K562 (cell line): ENCODE measurements at regions not wholly inside any gene's neighbourhood (a gene's known extent, or its start where the extent isn't known, plus 50 kb on each side); places are given as distances from the start of the nearest gene placed in this dataset.

Experiments used
- FOXM1 ChIP-seq, 2 experiments: fragments of 450-650 bp in 1 of 2; sonication (generic) in 1 of 2; formaldehyde crosslinking in 1 of 2; IDR thresholded peaks; 2 replicates each; pipeline versions ENCODE4 v1.6.1 to v1.9.0; 2017 to 2022; ENCODE audit warnings: low read depth in 2 of 2, mild to moderate bottlenecking in 2 of 2, missing genetic modification reagents in 1 of 2, moderate library complexity in 1 of 2
- MAX ChIP-seq: sonication (generic); formaldehyde crosslinking; IDR thresholded peaks from 2 replicates; pipeline ENCODE4 v1.9.0; 2022; ENCODE audit warnings: mild to moderate bottlenecking, missing genetic modification reagents
- NR3C1 ChIP-seq: sonication (generic); formaldehyde crosslinking; IDR thresholded peaks from 2 replicates; pipeline ENCODE4 v1.8.1; 2022; ENCODE audit warnings: missing genetic modification reagents
- ZBTB26 ChIP-seq: fragments of 450-650 bp; formaldehyde crosslinking; IDR thresholded peaks from 2 replicates; pipeline ENCODE4 v1.4.0; 2022; ENCODE audit warnings: missing genetic modification characterization
- ZNF24 ChIP-seq: fragments of 450-650 bp; IDR thresholded peaks from 2 replicates; pipeline ENCODE4 v1.6.1; 2016
- ZNF444 ChIP-seq: fragments of 250-450 bp; sonication (Bioruptor Pico); IDR thresholded peaks from 2 replicates; pipeline ENCODE4 v1.4.0; 2020; ENCODE audit warnings: mild to moderate bottlenecking, moderate library complexity

GRCh38 chr18:71022389-71022788, 733.5 kb downstream of the SOCS6 start:
- no peak for TF ChIP-seq ZBTB26 (CRISPR knock-in tag)
- no peak for TF ChIP-seq NR3C1 (CRISPR knock-in tag)
- TF ChIP-seq FOXM1 (IDR thresholded peaks at IDR 0.05; ENCODE audit: low read depth), result no peak
- no peak for TF ChIP-seq FOXM1 (CRISPR knock-in tag; IDR thresholded peaks at IDR 0.05; ENCODE audit: low read depth)
- TF ChIP-seq ZNF444 (CRISPR knock-in tag), result no peak
- TF ChIP-seq MAX (CRISPR knock-in tag), result no peak
- no peak for TF ChIP-seq ZNF24
